ENCODE measurements at regions not wholly inside any gene's neighbourhood (a gene's known extent, or its start where the extent isn't known, plus 50 kb on each side); places are given as distances from the start of the nearest gene placed in this dataset.

DNA sequence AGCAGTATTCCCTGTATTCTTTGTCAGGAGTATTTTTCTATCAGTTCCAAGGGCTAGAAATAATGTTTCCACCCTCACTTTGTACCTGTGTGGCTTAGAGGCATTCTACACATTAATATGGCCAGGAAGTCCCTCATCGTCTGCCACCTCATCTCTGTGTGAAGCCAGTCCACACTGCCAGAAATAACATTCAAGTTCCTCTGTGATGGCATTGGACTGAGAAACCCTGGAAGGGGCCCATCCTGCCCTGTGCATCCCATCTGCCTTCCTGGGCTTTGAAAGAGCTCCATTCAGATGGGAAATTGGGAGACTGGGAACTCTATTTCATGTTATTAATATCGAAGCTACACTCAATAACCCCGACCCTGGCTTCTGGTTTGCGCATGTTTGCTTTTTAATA, 497.2 kb upstream of the CDH5 start:
- TF ChIP-seq POLR2A (IDR thresholded peaks at IDR 0.05; ENCODE audit: low read depth, low read length) (no peak), POLR2AphosphoS5 (IDR thresholded peaks at IDR 0.05; ENCODE audit: low read depth, low read length) (no peak), POU2F2 (IDR thresholded peaks at IDR 0.05; ENCODE audit: low read depth, low read length) (no peak)
